ENCODE measurements at regions not wholly inside any gene's neighbourhood (a gene's known extent, or its start where the extent isn't known, plus 50 kb on each side); places are given as distances from the start of the nearest gene placed in this dataset.

GRCh38 chr5:50929174-50929573 lies 262.7 kb downstream of the PARP8 start:
- no peak for TF ChIP-seq CTCF (IDR thresholded peaks at IDR 0.05)
- no peak for TF ChIP-seq EP300 (IDR thresholded peaks at IDR 0.05)
